Thoracic aorta (tissue), 2 donors: ENCODE measurements at regions not wholly inside any gene's neighbourhood (a gene's known extent, or its start where the extent isn't known, plus 50 kb on each side); places are given as distances from the start of the nearest gene placed in this dataset.

Experiments
- ATAC-seq: fragments of 150-250 bp; one replicate; pipeline ENCODE4 v1.8.0; 2017; ENCODE audit warnings: low read depth; ENCODE audit not compliant: insufficient number of reproducible peaks, low FRiP score
- DNase-seq: peaks from one replicate; pipeline ENCODE4 v3.0.0-alpha.2; 2020; ENCODE audit warnings: low spot score
- H3K27ac ChIP-seq, 2 donors: fragments of 200-600 bp; sonication (generic); 1 replicate in 1 of 2; 2 replicates in 1 of 2; pipeline ENCODE4 v1.5.1; 2016; ENCODE audit warnings: mild to moderate bottlenecking in 2 of 2, moderate library complexity in 2 of 2
- H3K27me3 ChIP-seq: fragments of 200-600 bp; sonication (generic); replicated peaks from 2 replicates; pipeline ENCODE4 v1.6.0; 2016; ENCODE audit warnings: mild to moderate bottlenecking; ENCODE audit not compliant: insufficient read depth
- H3K36me3 ChIP-seq: fragments of 200-600 bp; sonication (generic); one replicate; pipeline ENCODE4 v1.5.1; 2016
- H3K4me1 ChIP-seq, 2 donors: fragments of 200-600 bp; sonication (generic); 1 replicate in 1 of 2; 2 replicates in 1 of 2; pipeline versions ENCODE4 v1.5.1 to v1.6.0; 2016; ENCODE audit warnings: low read depth in 2 of 2, mild to moderate bottlenecking in 1 of 2; ENCODE audit not compliant: control insufficient read depth in 1 of 2
- H3K4me3 ChIP-seq: fragments of 200-600 bp; sonication (generic); 2 replicates; pipeline ENCODE4 v1.5.1; 2016; ENCODE audit warnings: mild to moderate bottlenecking
- H3K9me3 ChIP-seq: fragments of 200-600 bp; sonication (generic); 2 replicates; pipeline ENCODE4 v1.5.1; 2016
- TF ChIP-seq, protein P1 (sequence below): fragments of 200-600 bp; sonication (generic); IDR thresholded peaks from one replicate; pipeline ENCODE4 v1.5.1; 2019; ENCODE audit warnings: antibody characterized with exemption

DNA sequence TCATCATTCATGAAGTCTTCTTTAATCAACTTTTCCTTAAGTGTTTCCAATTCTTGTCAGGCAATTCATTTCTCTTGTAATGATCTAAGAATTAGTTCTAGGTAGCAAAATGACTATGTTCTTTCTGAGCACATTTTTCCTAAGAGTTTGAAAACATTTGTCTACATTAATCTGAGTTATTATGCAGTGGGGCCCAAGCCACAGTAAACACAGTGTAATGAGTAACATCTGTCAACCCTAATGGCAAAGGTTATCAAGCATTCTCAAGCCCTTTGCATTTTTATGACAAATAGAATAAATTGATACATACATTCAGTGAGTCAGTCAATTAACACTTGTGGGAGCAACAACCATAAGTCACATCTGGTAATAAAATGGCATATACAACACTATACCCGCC lies 106.7 kb upstream of the ZC3H12C start:
- Histone ChIP-seq H3K27me3 (no peaks in the 10 kb centered on the region), H3K9me3 (no peaks in the 10 kb centered on the region), H3K4me3 (no peak overlapping the region), H3K4me1 (no peaks in the 10 kb centered on the region), H3K36me3 (no peaks in the 10 kb centered on the region), H3K27ac (no peak overlapping the region)
- no peak for ATAC-seq
- TF ChIP-seq, protein P1, sequence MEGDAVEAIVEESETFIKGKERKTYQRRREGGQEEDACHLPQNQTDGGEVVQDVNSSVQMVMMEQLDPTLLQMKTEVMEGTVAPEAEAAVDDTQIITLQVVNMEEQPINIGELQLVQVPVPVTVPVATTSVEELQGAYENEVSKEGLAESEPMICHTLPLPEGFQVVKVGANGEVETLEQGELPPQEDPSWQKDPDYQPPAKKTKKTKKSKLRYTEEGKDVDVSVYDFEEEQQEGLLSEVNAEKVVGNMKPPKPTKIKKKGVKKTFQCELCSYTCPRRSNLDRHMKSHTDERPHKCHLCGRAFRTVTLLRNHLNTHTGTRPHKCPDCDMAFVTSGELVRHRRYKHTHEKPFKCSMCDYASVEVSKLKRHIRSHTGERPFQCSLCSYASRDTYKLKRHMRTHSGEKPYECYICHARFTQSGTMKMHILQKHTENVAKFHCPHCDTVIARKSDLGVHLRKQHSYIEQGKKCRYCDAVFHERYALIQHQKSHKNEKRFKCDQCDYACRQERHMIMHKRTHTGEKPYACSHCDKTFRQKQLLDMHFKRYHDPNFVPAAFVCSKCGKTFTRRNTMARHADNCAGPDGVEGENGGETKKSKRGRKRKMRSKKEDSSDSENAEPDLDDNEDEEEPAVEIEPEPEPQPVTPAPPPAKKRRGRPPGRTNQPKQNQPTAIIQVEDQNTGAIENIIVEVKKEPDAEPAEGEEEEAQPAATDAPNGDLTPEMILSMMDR, result no peak
- DNase-seq, result no peak

DNA sequence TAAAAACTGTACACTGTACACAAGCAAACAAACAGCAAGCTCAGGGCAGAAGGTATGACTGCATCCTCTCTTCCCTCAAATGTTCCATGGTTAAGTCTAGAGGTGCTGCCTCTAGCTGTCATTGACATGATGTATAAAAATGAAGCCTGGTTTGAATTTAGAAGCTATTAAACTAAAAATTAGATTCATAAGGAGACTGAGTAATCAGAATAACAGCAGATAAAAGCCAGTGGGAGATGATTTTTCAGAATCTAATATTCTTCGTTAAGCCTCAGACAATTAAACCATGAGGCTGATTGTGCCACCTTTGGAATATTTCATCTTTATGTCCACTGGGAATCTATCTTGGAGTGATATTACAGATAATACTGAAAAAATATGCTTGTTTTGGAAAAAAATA lies 101.4 kb upstream of the ZC3H12C start:
- no peaks in the 10 kb centered on the region for H3K4me1 ChIP-seq
- no peaks in the 10 kb centered on the region for H3K27me3 ChIP-seq
- TF ChIP-seq, protein P1, result no peak
- no peak overlapping the region for H3K4me3 ChIP-seq
- no peak overlapping the region for H3K27ac ChIP-seq
- ATAC-seq (no peak), DNase-seq (no peak)
- no peaks in the 10 kb centered on the region for H3K9me3 ChIP-seq
- H3K36me3 ChIP-seq, result no peaks in the 10 kb centered on the region

DNA sequence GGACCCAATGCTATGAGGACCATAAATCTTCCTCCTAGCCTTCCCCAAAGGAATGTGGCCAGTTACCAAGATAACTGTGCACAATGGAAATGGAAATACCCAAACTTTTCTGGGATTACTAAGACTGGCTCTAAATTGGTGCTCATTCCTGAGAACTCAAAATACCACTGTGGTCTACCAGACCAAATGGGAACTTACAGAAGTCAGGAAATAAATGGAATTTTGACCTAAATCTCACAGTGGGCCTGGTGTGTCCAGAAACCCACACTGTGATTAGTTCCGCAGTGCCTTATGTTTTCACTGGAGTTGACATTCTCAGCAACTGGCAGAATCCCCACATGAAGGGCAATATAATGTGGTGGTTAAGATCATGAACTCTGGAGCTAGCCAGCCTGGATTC lies 99.4 kb upstream of the ZC3H12C start:
- Histone ChIP-seq H3K27me3 (no peaks in the 10 kb centered on the region), H3K27ac (no peak overlapping the region), H3K4me3 (no peak overlapping the region), H3K4me1 (peaks cover 0 to 2% of the 10 kb centered on the region in 2 donors), H3K36me3 (no peaks in the 10 kb centered on the region), H3K9me3 (no peaks in the 10 kb centered on the region)
- no peak for DNase-seq
- no peak for ATAC-seq
- TF ChIP-seq, protein P1, result no peak

DNA sequence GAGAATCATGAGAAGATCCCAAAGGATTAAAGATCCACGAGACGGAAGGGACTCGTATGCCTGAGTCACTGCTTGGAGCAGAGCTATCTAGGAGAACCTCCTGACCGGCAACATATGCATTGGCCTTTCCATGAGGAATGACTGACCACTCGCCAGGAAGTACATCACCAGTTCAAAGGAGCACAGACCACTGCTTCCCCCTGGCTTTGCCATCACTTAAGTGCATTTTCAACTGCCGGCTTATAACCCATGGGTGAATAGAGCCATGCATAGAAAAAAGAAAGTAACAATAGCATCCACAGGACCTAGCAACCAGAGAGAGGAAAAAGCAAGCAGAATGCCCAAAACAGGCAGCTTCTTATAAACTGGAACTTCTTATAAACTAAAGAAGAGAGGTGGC lies 98.3 kb upstream of the ZC3H12C start:
- no peaks in the 10 kb centered on the region for H3K27me3 ChIP-seq
- TF ChIP-seq, protein P1, result no peak
- ATAC-seq (no peak), DNase-seq (no peak)
- H3K9me3 ChIP-seq, result no peaks in the 10 kb centered on the region
- H3K4me1 ChIP-seq, result peaks cover 4 to 13% of the 10 kb centered on the region in 2 donors
- H3K4me3 ChIP-seq, result no peak overlapping the region
- H3K27ac ChIP-seq, result no peak overlapping the region
- H3K36me3 ChIP-seq, result no peaks in the 10 kb centered on the region

DNA sequence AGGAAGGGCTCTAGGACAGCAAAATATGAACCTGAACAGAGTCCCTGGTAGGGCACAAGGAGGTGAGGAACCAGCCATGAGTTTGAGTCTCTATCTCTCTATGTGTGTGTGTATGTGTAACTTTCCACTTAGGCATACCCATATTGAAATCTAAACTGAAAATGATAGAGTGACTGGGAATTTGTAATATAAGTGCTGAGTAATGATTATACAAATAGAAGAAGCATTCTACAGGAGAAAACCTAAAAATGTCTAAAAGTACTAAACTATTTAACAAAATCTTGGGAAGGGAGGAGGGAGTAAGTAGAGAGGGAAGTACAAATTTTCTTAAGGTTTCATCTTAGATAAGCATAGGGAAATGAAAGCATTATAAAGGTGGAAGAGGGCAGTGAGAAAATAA lies 97.1 kb upstream of the ZC3H12C start:
- no peaks in the 10 kb centered on the region for H3K9me3 ChIP-seq
- no peak overlapping the region for H3K27ac ChIP-seq
- TF ChIP-seq, protein P1, result no peak
- peaks cover 4 to 23% of the 10 kb centered on the region in 2 donors for H3K4me1 ChIP-seq
- no peaks in the 10 kb centered on the region for H3K36me3 ChIP-seq
- no peaks in the 10 kb centered on the region for H3K27me3 ChIP-seq
- no peak overlapping the region for H3K4me3 ChIP-seq
- DNase-seq (no peak), ATAC-seq (no peak)
